ENCODE measurements at regions not wholly inside any gene's neighbourhood (a gene's known extent, or its start where the extent isn't known, plus 50 kb on each side); places are given as distances from the start of the nearest gene placed in this dataset.

GRCh38 chr1:60145771-60146170, 72.2 kb upstream of the C1orf87 start:
- no peak for DNase-seq

- no peak for DNase-seq
These were observed 68.2 kb upstream of the C1orf87 start for GRCh38 chr1:60141743-60142142.

GRCh38 chr1:60141276-60141675, 67.7 kb upstream of the C1orf87 start:
- no peak for DNase-seq

- DNase-seq, result no peak
These were observed 63.8 kb upstream of the C1orf87 start for GRCh38 chr1:60137406-60137805.

GRCh38 chr1:60136395-60136794, 62.8 kb upstream of the C1orf87 start:
- DNase-seq, result no peak

GRCh38 chr1:60134716-60135115, 61.1 kb upstream of the C1orf87 start:
- no peak for DNase-seq

- no peak for DNase-seq
These were observed 60.3 kb upstream of the C1orf87 start for GRCh38 chr1:60133848-60134247.

- no peak for DNase-seq
These were observed 59.6 kb upstream of the C1orf87 start for GRCh38 chr1:60133000-60133673.

- DNase-seq, result no peak
These were observed 58.5 kb upstream of the C1orf87 start for GRCh38 chr1:60132108-60132507.

- DNase-seq, result no peak
These were observed 57.1 kb upstream of the C1orf87 start for GRCh38 chr1:60130703-60131102.

- no peak for DNase-seq
These were observed 56.3 kb upstream of the C1orf87 start for GRCh38 chr1:60129911-60130310.

GRCh38 chr1:60126723-60127122, 53.2 kb upstream of the C1orf87 start:
- DNase-seq, result no peak

Measured in NCI-H1436 (cell line).